Subcutaneous adipose tissue (tissue), 1 donor: ENCODE measurements at regions not wholly inside any gene's neighbourhood (a gene's known extent, or its start where the extent isn't known, plus 50 kb on each side); places are given as distances from the start of the nearest gene placed in this dataset.

Experiments used
- TF ChIP-seq, protein P1 (sequence below): fragments of 450-650 bp; IDR thresholded peaks from one replicate; pipeline ENCODE4 v1.5.1; 2016; ENCODE audit warnings: low read depth, mild to moderate bottlenecking, control low read depth, antibody characterized with exemption, moderate library complexity

DNA sequence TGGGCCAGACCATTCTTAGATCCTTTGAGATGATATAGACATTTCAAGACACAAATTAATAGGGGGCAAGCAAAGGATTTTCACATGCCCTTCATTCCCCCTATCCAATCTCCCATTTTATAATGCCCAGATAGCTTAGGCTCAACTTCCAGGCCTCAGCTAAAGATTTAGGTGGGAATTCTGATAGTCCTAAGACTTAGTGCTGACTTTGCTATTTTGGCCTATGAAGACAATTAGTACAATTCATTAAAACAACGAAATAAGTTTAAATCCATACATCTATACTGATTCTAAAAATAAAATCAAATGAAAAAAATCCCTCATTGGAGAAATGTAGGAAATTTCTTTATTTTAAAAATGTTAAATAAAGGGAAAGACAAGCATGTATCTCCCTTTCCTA lies 259.5 kb downstream of the CBLN4 start:
- TF ChIP-seq, protein P1, sequence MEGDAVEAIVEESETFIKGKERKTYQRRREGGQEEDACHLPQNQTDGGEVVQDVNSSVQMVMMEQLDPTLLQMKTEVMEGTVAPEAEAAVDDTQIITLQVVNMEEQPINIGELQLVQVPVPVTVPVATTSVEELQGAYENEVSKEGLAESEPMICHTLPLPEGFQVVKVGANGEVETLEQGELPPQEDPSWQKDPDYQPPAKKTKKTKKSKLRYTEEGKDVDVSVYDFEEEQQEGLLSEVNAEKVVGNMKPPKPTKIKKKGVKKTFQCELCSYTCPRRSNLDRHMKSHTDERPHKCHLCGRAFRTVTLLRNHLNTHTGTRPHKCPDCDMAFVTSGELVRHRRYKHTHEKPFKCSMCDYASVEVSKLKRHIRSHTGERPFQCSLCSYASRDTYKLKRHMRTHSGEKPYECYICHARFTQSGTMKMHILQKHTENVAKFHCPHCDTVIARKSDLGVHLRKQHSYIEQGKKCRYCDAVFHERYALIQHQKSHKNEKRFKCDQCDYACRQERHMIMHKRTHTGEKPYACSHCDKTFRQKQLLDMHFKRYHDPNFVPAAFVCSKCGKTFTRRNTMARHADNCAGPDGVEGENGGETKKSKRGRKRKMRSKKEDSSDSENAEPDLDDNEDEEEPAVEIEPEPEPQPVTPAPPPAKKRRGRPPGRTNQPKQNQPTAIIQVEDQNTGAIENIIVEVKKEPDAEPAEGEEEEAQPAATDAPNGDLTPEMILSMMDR: no peak

DNA sequence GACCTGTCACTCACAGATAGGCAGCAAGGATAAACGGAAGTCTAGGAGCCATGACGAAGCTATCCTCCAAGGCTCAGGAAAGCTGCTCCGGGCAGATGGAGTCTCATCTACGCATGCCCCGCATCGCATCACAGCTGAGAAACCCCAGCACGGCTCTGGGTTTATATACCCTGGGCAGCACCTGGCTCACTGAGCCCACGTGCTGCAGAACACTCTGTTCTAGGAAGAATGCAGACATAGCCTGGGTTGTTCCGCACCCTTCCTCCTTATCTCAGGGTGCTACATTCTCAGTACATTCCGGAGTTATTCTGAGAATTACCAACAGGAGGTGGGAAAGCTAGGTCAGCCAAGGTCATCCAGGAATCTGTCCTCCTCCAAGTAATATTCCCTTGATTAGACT lies 260.4 kb downstream of the CBLN4 start:
- TF ChIP-seq, protein P1: no peak

DNA sequence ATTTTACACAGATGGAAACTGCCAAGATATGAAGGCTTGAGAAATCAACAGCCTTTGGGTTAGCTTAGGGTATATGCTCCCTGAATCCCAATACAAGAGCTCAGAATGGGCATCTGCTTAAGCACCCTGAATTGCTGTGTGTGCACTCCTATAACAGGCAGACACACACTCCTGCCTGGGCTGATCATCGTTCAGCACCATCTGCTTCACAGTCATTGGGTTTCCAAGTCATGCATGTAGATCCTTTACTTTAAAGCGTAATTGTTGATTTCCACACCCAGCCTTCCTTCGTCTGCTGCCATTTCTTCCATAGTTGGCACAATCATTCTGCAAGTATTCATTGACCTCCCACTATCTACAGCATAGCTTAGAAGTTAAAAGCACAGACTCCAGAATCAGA lies 263.5 kb downstream of the CBLN4 start:
- TF ChIP-seq, protein P1: no peak

DNA sequence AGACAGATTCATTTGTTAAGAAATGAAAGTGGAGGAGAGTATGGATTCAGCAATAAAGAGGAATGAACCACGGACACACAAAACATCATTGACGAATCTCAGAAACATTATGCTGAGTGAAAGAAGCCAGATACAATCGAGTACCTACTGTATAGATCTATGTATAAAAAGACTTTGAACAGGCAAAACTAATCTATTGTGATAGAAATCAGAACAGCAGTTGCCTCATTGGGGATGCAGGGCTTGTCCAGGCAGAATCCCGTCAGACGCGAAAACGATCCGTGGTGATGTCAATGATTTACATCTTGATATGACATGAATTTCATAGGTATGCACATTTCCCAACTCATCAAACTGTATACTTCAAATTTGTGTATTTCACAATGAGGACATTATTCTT lies 265.2 kb downstream of the CBLN4 start:
- TF ChIP-seq, protein P1: no peak

DNA sequence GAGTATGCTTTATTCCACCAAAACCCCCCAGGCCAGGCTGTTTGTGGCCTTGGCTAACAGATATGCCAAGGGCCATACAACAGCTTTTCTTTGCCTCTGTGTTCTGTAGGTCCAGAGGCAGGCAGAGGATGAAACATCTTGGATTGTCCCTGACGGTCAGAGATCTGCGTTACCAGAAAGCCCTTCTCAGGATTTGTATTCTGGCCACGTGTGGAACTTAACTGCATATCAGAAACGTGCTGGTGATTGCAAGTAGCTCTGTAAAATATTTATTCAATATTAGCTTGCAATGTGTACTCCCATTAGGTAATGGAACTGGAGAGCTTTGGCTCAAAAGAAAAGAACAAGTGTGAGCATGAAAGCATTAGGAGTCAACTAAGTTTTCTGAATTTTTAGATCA lies 275.0 kb downstream of the CBLN4 start:
- TF ChIP-seq, protein P1: no peak

DNA sequence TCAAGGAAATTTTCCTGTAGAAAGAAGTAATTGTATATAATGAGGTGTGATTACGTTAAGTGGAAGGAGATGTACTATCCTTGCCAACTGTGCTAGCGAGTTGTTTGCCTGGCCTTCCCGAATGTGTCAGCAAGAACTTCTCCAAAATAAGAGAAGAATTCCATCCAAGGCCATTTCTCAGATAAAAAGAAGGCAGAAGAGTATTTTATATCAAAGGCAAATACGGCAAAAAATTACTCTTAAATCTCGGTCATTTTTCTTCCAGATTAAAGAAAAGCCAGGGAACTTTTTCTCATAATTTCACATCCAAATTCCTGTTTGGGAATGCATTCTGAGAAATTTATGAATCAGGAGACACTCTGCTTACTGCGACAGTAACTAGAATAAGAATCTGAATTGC lies 290.6 kb downstream of the CBLN4 start:
- TF ChIP-seq, protein P1: no peak

DNA sequence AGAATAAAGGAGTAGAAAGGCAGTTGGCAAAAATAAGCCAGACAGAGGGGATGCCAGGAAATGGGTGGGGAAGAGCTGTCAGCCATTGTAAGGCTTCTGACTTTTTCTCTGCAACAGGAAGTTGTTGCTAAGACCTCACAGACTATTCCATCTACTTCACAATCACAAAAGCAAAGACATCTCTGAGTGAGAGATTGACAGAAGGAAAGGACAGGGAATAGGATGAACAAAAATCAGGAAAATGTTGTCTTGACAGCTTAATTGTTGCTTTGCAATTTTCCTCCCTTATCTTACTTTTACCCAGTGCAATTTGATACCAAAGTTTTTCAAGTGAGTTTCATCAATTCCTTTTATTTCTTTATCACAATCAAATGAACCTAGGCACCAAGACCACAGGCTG lies 291.2 kb downstream of the CBLN4 start:
- TF ChIP-seq, protein P1: no peak
